Stomach (tissue), 8 donors: ENCODE measurements at regions not wholly inside any gene's neighbourhood (a gene's known extent, or its start where the extent isn't known, plus 50 kb on each side); places are given as distances from the start of the nearest gene placed in this dataset.

Source experiments
- DNase-seq, 2 donors: peaks; one replicate each; pipeline versions ENCODE4 v3.0.0 to v3.0.0-alpha.2; 2013 to 2019
- H3K27ac ChIP-seq, 5 donors: fragments of 200-600 bp in 4 of 5; sonication (generic) in 4 of 5; one replicate each; pipeline ENCODE4 v1.5.1; 2013 to 2019; ENCODE audit warnings: mild to moderate bottlenecking in 1 of 5, moderate library complexity in 1 of 5
- H3K27me3 ChIP-seq, 3 donors: fragments of 200-600 bp; sonication (generic); one replicate each; pipeline ENCODE4 v1.5.1; 2017 to 2019; ENCODE audit warnings: mixed run types in 1 of 3
- H3K36me3 ChIP-seq, 4 donors: fragments of 200-600 bp; sonication (generic); 1 replicate in 3 of 4; 2 replicates in 1 of 4; pipeline ENCODE4 v1.5.1; 2016 to 2019
- H3K4me1 ChIP-seq, 4 donors: fragments of 200-600 bp; sonication (generic); one replicate each; pipeline ENCODE4 v1.5.1; 2016 to 2019
- H3K4me3 ChIP-seq, 4 donors: fragments of 200-600 bp; sonication (generic) in 3 of 4; one replicate each; pipeline ENCODE4 v1.5.1; 2016 to 2019; ENCODE audit warnings: mild to moderate bottlenecking in 1 of 4
- H3K9me3 ChIP-seq, 4 donors: fragments of 200-600 bp; sonication (generic); one replicate each; pipeline ENCODE4 v1.5.1; 2016 to 2019
- EP300 ChIP-seq: sonication (generic); formaldehyde crosslinking; IDR thresholded peaks from one replicate; pipeline ENCODE4 v1.6.1; 2017; ENCODE audit warnings: antibody characterized with exemption
- POLR2A ChIP-seq, 4 donors: fragments of 450-650 bp; IDR thresholded peaks; one replicate each; pipeline ENCODE4 v1.6.1; 2016; ENCODE audit warnings: antibody characterized with exemption in 4 of 4, control low read depth in 2 of 4, mild to moderate bottlenecking in 1 of 4, moderate library complexity in 1 of 4
- POLR2AphosphoS5 ChIP-seq, 3 donors: sonication (generic); formaldehyde crosslinking; IDR thresholded peaks; one replicate each; pipeline ENCODE4 v1.6.1; 2016; ENCODE audit warnings: antibody characterized with exemption in 3 of 3
- WGBS, 5 donors: extraction: QIAGEN DNeasy Blood & Tissue Kit in 3 of 5; methylation state at CpG; one replicate each; pipeline versions ENCODE4 v1.1.5 to v1.1.7; 2013 to 2018; 5-methylcytosine and 5-hydroxymethylcytosine counted together
- intact Hi-C: fragments of 100-400 bp; cut with DNase I; formaldehyde crosslinking; loops from one replicate; pipeline ENCODE4 v1.15.1; 2023; ENCODE audit warnings: low total_unique reads
- TF ChIP-seq, protein P1 (sequence below), 7 experiments: fragments of 450-650 bp in 4 of 7; fragments of 200-600 bp in 3 of 7; sonication (generic) in 3 of 7; IDR thresholded peaks; one replicate each; pipeline ENCODE4 v1.5.1; 2016 to 2019; ENCODE audit warnings: antibody characterized with exemption in 7 of 7, control low read depth in 2 of 7, mild to moderate bottlenecking in 1 of 7
- donor health status: healthy with polysubstance abuse.
- donor health status: Bipolar disorder and iron deficiency.
- donor health status: healthy.

DNA sequence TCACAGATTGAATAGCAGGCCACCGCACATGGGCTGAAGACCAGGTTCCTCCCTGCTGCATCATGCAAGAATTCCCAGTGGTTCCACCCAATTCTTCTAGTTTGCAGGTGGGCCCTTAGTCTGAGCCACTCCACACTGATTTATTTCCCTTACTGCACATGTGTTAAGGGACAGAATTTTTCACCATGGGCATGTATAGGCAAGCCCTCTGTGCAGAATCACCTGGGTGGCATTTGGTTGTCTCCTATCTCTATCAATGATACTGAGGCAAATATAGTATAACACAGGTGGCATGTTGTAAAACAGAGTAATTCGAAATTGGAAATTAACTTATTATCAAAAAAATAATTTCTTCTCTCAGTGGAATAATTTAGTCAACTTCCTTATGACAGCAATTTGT, 1892.4 kb downstream of the NCAM2 start:
- H3K27me3 ChIP-seq, result no peaks in the 10 kb centered on the region
- no peak overlapping the region for H3K4me3 ChIP-seq
- 79 to 88% (median 84%) methylated on average over 2 of the region's 2 CpGs for WGBS, 5 donors
- TF ChIP-seq EP300, result no peak
- TF ChIP-seq, protein P1, sequence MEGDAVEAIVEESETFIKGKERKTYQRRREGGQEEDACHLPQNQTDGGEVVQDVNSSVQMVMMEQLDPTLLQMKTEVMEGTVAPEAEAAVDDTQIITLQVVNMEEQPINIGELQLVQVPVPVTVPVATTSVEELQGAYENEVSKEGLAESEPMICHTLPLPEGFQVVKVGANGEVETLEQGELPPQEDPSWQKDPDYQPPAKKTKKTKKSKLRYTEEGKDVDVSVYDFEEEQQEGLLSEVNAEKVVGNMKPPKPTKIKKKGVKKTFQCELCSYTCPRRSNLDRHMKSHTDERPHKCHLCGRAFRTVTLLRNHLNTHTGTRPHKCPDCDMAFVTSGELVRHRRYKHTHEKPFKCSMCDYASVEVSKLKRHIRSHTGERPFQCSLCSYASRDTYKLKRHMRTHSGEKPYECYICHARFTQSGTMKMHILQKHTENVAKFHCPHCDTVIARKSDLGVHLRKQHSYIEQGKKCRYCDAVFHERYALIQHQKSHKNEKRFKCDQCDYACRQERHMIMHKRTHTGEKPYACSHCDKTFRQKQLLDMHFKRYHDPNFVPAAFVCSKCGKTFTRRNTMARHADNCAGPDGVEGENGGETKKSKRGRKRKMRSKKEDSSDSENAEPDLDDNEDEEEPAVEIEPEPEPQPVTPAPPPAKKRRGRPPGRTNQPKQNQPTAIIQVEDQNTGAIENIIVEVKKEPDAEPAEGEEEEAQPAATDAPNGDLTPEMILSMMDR (IDR thresholded peaks at IDR 0.05), result no peak
- TF ChIP-seq POLR2AphosphoS5 (IDR thresholded peaks at IDR 0.05), result no peak
- no peak for TF ChIP-seq POLR2A (IDR thresholded peaks at IDR 0.05)
- H3K4me1 ChIP-seq, result no peaks in the 10 kb centered on the region
- no peaks in the 10 kb centered on the region for H3K36me3 ChIP-seq
- no peaks in the 10 kb centered on the region for H3K9me3 ChIP-seq
- no peak overlapping the region for H3K27ac ChIP-seq
- DNase-seq, result no peak
- intact Hi-C loops, result no loop called here

GRCh38 chr21:22892028-22892427, 1893.8 kb downstream of the NCAM2 start:
- 31 to 47% (median 37%) methylated on average over 2 of the region's 2 CpGs for WGBS, 5 donors
- Histone ChIP-seq H3K4me3 (no peak overlapping the region), H3K36me3 (no peaks in the 10 kb centered on the region), H3K27ac (no peak overlapping the region), H3K9me3 (no peaks in the 10 kb centered on the region), H3K4me1 (no peaks in the 10 kb centered on the region), H3K27me3 (no peaks in the 10 kb centered on the region)
- no peak for TF ChIP-seq POLR2AphosphoS5 (IDR thresholded peaks at IDR 0.05)
- TF ChIP-seq, protein P1 (IDR thresholded peaks at IDR 0.05), result no peak
- no peak for TF ChIP-seq EP300
- TF ChIP-seq POLR2A (IDR thresholded peaks at IDR 0.05), result no peak
- DNase-seq, result no peak
- intact Hi-C loops, result no loop called here

DNA sequence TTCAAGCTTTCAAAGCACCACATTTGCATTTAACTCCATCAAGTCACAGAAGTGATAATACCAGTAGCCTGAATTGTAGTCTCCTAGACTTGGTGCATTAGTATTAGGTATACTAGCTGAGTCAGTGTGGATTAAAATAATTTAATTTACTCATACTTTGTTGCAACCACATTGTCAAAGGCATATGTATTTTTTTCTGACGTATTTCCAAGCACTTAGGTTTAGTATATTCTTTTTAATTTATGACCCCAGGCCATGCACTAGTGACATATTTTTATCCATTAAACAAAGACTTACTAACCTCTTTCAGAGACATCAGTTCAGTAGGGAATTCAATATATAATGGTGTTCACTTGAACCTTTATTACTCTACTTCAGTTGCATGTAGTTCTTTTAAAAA, 1894.5 kb downstream of the NCAM2 start:
- Histone ChIP-seq H3K9me3 (peaks cover 0 to 5% (median 0%) of the 10 kb centered on the region in 4 donors), H3K27ac (no peak overlapping the region), H3K36me3 (no peaks in the 10 kb centered on the region), H3K27me3 (no peaks in the 10 kb centered on the region), H3K4me3 (no peak overlapping the region), H3K4me1 (no peaks in the 10 kb centered on the region)
- 77 to 89% (median 84%) methylated on average over 1 of the region's 1 CpG for WGBS, 5 donors
- DNase-seq, result no peak
- TF ChIP-seq EP300 (no peak), POLR2AphosphoS5 (IDR thresholded peaks at IDR 0.05) (no peak), POLR2A (IDR thresholded peaks at IDR 0.05) (no peak)
- TF ChIP-seq, protein P1 (IDR thresholded peaks at IDR 0.05), result no peak
- intact Hi-C loops, result no loop called here

GRCh38 chr21:22898051-22898665, 1899.9 kb downstream of the NCAM2 start:
- no peak for DNase-seq
- no peak for TF ChIP-seq EP300
- no peak for TF ChIP-seq POLR2AphosphoS5 (IDR thresholded peaks at IDR 0.05)
- no peak for TF ChIP-seq POLR2A (IDR thresholded peaks at IDR 0.05)
- TF ChIP-seq, protein P1 (IDR thresholded peaks at IDR 0.05), result no peak
- H3K9me3 ChIP-seq, result peaks cover 0 to 9% (median 0%) of the 10 kb centered on the region in 4 donors
- H3K27ac ChIP-seq, result no peak overlapping the region
- intact Hi-C loops, result no loop called here
- H3K4me1 ChIP-seq, result no peaks in the 10 kb centered on the region
- 76 to 88% (median 82%) methylated on average over 5 of the region's 5 CpGs for WGBS, 5 donors
- H3K27me3 ChIP-seq, result no peaks in the 10 kb centered on the region
- H3K4me3 ChIP-seq, result no peak overlapping the region
- H3K36me3 ChIP-seq, result no peaks in the 10 kb centered on the region
